NCI-H128 (cell line): ENCODE measurements at regions not wholly inside any gene's neighbourhood (a gene's known extent, or its start where the extent isn't known, plus 50 kb on each side); places are given as distances from the start of the nearest gene placed in this dataset.
"Not testable (repeated sequence)": the region's sequence is repeated elsewhere in the genome, so short reads cannot be mapped to it uniquely, and the experiment has no call there.

Experiments
- DNase-seq: peaks from one replicate; lab custom pipeline; 2025; ENCODE audit not compliant: unreplicated experiment; lab: John Stamatoyannopoulos, UW

DNA sequence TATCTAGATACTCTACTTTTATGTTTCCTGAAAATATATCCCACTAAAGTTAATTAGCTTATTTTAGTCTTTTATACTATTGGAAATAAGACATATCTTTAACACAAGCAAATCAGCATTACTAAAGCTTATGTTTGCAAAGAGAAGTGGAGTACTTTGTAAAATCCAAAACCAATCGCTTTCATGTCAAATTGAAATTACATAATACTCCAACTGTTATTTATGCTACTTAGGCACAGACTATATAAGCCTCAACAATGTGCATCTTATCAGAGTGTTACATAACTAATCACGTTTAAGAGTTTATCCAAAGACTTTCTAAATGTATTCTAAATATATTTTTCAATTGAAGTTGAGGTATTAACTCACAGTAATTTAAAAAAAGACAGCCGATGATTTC is 200.0 kb downstream of the PCDH20 start:
- no peak for DNase-seq

DNA sequence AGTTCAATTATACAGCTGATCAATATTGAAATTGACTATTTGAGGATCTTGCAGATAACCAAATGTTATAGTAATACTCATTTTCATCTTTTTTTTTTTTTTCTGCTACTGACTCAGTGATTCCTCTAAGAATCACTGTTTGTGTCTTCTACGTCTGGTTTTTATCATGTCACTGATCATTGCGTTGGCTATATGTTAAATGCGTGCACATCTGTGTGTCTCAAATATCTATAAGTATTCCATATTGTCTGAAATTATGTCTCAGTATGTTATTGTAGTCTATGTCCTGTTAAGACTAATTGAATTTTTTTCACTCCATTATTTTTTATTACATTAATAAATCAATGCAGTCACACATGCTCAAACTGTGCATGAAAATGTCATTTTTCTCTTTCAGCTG is 200.5 kb downstream of the PCDH20 start:
- DNase-seq: no peak

DNA sequence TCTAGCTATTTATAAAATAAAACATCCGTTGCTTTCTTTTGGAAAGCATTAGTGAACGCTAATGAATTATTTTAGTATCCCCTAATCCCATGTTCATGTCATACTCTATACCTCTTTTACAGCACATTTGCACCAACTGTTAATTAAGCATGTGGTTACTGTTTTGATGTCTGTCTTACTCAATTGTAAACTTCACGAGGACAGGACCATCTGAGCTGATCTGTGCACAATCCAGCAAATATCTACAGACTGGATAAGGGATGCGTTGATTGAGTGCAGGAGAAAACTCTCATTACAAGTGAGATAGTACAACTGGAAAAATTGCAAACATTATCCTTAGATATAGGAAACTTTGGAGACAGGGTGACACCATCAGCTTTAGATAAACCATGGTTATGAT is 201.1 kb downstream of the PCDH20 start:
- no peak for DNase-seq

DNA sequence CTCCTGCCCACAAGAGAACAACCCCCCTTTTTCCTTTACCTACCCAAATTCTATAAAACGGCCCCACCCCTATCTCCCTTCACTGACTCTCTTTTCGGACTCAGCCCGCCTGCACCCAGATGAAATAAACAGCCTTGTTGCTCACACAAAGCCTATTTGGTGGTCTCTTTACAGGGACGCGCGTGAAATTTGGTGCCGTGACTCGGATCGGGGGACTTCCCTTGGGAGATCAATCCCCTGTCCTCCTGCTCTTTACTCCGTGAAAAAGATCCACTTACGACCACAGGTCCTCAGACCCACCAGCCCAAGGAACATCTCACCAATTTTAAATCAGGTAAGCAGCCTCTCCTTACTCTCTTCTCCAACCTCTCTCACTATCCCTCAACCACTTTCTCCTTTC is 209.8 kb downstream of the PCDH20 start:
- DNase-seq: not testable (repeated sequence)

DNA sequence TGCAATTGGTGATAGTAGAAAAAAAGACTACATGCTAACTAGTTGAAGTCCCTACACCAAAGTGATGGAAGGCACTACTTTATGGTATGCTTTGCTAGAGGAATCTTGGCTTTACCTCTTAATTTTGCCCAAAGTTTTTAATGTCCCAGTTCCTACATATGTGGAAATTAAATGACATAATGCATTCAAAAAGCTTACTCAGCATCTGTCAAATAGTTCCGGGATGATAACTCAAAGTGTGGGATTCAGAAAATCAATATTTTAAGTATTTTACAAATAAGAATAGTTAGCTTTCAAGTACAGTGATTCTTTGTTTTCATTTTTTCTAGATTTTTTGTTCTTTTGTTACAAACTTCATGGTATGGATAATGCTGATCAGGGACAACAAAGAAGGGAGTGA is 211.6 kb downstream of the PCDH20 start:
- no peak for DNase-seq

DNA sequence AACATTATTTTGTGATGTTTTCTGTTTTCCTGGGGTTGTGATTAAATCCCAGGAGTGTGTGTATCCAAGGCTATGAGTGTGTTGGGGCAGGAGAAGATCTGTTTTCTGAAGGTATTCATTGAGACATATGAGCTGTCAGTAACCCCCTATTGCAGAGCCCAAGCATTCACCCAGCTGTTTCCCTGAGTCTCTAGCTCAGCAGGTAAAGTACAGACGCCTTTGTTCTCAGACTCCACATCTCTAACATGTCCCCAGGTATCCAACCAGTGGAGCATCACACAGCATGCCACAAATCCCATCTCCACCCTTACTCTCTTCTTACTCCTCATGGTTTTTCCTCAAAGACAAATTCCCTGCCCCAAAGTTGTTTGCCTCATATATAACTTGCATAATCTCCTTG is 213.6 kb downstream of the PCDH20 start:
- DNase-seq: no peak

DNA sequence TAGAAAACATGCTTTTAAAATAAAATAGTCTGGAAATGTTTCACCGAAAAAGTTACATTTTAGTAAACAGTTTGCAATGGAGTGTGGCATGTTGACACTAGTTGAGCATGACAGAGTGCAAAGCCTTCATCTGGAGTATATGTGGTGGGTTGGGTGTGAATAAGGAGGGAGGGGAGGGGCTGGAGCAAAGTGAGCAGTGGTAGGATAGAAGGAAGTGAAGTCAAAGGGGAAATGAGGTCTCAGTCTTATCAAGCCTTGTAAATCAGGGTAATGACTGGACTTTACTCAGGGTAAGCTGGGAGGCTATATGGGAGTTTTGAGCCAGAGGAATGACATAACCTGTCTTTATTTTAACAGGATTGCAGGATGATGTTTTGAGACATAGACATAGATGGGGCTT is 222.8 kb downstream of the PCDH20 start:
- DNase-seq: no peak

DNA sequence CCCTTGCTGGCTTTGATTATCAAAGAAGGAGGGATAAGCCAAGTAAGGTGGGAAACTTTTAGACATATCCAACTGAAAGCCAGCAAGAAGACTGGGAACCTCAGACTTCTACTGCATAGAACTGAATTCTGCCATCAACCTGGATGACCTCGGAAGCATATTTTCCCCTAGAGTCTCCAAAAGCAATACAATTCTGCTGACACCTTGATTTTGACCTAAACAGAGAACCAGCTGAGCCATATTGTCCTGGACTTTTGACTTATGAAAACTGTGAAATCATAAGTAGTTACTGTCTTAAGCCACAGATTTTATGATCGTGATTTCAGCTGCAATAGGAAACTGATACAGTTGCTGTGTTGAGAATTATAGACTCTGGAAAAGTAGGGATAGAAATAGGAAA is 227.6 kb downstream of the PCDH20 start:
- DNase-seq: no peak

DNA sequence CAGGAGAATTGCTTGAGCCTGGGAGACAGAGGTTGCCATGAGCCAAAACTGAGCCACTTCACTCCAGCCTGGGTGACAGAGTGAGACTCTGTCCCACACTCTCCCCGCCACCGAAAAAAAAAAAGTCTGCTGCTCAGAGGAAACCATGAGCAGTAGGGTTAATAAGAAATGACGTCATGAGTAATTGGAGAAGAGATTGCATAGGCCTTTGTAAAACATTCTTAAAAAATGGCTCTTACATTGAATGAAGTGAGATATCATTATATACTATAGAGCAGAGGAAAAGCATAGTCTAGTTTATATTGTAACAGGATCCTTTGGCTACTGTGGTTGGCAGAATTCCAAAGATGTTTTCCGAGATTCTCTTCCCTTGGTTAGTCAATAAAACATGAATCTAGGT is 228.2 kb downstream of the PCDH20 start:
- DNase-seq: no peak

DNA sequence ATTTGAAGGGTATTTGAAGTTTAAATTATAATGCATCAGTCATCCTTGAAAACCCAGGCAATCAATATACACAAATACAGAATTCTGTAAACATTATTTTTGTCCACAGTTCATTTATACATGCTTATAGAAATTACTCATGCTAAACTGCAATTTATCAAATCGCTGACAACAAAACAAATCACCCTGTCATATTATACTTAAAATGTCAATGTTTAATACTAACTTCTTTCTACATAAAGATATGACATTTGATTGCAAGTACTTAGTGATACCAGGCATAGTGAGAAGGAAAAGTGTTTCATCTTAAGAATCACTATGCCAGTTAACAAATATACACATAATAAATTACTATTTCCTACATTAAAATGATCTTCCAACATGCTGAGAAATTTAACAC is 232.0 kb downstream of the PCDH20 start:
- DNase-seq: no peak

DNA sequence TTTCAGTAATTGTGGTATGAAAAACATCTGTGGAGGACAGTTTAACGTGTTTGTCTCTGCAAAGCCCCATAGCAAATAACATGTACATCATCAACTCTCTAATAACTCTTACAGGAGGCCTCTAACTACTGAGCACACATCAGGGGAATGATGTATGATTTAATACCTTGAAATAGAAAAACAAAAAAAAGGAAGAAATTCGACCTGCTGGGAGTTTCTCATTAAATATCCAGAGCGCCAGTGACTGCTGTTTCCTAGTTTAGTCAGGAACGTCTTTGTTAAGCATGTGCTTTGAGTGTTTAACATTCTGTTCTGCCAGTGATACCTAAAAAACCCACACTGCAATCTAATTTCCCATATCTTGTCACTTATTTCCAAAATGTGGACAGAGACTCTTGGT is 235.4 kb downstream of the PCDH20 start:
- DNase-seq: no peak

DNA sequence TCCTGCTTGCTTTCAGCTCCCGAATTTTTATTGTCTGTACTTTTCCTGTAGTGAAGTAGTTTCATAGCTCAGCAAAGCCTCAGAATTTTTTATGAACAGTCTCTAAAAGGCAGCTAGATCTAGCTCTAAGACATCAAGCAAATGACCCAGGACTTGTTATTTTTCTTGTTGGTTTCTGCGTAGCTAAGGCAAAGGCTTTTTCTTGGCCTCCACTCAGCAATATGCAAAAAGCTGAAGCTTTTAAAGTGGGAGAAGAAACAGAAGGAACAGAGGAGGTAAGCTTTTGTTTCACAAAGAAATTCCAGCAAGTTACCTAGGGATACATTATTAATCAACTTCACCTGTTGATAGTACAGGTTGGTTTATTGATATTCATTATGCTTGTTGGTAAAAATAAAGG is 235.9 kb downstream of the PCDH20 start:
- DNase-seq: no peak

DNA sequence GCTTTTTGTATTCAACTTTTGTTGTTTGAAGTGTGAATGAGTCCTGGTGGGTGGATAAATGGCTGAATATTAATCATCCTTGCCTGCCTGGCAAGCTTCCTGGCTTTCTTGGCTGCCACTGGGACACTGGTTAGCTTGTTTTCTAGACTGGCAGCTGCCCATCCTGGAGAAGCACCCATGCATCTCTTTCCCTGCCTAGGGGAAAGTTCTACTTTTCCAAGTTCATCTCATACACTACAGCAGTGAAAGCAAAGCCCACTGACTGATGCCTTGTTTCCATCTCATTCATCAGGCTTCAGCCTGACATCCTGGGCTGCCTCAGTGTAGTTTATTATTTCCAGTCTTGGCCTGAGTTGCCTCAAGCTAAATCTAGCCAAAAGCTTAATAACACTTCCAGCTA is 244.8 kb downstream of the PCDH20 start:
- DNase-seq: no peak

DNA sequence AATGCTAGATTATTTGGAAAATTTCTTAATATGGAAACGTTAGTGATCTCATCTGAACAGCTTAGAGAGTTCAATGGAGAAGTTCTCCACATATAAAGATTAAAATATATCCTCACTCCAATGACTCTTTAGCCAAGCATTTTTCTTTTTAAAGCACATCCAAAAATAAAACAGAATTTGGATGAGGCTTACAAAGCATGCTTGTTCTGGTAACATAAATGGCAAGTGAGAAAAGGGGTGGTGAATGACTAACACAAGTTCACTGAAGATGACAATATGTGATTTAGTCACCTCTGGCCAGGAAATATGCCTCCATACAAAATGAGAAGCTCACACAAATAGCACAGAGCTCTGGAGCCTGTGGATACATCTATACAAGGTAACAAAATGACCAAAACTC is 253.0 kb downstream of the PCDH20 start:
- no peak for DNase-seq

DNA sequence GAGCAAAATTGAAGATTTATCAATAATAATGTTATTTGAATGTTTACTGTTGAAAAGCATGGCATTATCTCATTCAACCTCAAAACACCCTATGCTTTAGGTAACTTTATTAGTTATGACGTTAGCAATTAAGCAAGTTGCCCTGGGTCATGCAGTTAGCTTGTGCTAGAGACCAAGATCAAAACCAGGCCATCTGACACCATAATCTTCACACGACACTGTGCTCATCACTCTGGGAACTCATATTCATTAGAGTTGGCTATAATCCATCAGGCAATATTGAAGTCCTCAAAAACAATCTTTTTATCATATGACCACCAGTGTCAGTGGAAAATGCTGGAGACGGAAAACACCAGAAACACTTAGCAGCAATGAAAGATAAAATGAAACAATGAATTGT is 253.5 kb downstream of the PCDH20 start:
- DNase-seq: no peak

DNA sequence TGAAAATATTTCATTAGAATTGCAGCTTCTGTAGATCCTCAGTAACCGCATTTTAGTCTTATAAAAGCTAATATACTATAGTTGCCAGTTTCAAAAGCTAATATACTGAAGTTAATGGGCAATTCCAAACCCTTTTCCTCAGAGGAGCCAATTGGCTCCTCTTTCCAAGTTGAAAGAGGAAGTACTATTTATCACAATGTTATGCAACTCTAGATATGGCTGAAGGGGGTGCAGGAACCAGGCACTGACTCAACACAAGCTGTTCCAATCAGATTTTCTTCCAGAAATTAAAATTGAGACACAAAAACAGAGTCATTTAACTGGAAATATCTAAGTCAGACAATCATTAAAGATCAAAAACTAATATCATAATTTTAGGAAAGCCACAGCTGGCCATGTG is 258.9 kb downstream of the PCDH20 start:
- DNase-seq: no peak

DNA sequence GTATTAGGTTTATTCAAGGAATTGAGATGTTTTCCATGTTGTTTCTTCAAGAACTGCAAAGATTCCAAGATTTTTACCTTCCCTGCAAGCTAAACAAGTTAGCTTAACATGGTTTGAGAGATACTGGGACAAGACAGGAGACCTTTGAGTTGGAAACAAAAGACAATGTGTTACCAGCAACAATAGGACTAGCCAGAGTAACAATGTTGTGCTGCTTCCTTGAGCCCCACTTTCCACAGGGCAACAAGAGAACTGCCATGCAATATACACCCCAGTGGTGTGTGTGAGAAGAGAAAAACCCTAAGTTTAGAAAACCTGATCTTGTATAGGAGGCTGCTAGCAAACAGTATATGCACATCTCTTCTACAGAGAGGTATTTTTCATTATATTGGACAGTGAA is 264.6 kb downstream of the PCDH20 start:
- DNase-seq: no peak

DNA sequence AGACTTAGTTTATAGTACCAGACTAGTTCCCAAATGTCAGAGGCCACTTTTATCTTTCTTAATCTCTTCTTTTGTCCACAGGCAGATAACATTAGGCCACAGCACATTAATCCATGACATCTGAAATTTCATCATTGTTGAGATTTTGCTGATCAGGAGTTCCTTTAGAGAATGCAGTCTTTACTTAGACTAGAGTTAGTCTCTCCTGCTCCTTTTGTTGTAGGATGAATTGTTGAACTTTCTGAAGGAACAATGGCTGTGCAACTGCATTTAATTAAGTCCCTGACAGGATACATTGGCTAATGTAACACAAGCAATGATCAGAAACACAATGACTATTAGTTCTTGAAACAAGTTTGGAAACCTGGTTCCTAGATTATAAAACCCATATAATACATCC is 266.3 kb downstream of the PCDH20 start:
- DNase-seq: no peak

DNA sequence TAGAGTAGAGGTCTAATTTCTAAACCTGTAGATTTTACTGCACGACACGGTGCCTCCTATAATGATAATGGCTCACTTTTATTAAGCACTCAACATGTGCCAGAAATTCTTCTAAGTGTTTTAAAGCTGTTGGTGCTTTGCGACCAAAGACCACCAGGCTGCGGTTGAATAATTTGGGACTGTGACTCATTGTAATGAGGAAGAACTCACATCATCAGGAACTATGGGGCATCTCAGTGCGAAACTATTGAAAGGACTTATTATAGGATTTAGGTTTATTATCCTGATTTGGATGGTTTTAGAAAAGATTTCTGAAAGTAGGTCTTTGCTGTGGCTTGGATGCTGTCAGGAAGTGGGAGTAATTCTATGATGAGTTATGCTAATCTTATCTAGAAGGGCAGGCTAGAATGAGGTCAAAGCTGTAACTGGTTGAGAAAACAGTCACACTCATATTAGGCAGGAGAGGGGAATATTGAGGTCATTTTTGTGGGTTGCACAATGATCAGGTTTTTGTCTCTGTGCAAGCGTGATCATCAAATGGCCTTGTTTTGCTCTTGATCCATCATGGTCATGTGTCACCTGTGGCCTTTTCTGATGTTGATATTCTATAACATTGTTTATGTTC is 266.8 kb downstream of the PCDH20 start:
- no peak for DNase-seq

DNA sequence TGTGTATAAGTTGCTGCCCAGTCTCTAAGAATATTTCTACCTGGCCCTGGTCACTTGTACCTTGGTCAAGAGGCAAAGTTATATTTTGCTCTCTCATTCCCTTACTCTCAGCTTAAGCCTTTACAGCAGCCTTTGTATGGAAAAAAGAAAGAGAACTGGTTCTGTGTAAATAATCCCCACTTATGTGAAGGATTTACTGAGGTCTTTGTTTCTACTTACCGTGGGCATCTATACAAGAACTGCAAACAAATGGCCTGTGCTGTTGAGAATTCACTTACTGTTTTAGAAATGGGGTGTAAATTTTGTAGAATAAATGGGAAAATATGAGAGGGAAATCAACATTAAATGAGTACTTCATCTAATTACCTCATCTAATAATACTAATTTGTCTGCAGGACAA is 267.4 kb downstream of the PCDH20 start:
- DNase-seq: no peak

DNA sequence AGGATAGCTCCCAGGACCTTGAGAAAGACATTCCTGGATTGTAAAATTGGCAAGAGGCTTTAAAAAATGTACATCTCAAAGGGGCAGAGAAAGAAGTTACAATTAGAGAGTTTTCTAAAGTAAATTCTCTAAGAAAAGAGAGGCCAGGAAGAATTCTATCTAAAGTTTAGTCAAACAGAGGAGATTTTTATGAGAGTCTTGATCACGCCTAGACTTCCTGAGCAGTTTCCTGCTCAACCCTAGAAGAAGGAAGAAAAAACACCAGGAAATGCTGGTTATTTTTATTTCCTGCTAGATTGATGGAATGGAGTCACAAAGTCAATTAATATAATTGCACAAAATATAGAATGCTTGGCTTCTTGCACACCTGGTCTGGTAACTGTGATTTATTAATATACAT is 269.1 kb downstream of the PCDH20 start:
- DNase-seq: no peak

DNA sequence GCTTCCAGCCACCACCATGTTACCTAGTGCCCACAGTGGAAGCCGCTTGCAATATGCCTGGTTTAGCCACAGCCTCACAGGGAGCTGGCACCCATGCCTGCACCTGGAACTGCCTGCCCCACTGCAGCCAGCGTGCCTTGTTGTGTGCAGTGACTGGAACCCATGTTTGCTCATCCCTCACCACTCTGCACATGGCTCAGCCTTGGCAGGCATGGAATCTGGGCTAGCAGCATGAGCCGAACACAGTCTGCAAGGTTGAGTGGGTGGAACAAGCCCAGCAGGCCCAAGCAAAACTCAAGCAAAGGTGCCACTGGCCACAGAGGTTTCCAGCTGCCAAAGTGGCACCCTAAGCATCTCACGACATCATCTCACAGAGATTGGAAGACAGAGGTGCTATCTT is 269.5 kb downstream of the PCDH20 start:
- DNase-seq: no peak

DNA sequence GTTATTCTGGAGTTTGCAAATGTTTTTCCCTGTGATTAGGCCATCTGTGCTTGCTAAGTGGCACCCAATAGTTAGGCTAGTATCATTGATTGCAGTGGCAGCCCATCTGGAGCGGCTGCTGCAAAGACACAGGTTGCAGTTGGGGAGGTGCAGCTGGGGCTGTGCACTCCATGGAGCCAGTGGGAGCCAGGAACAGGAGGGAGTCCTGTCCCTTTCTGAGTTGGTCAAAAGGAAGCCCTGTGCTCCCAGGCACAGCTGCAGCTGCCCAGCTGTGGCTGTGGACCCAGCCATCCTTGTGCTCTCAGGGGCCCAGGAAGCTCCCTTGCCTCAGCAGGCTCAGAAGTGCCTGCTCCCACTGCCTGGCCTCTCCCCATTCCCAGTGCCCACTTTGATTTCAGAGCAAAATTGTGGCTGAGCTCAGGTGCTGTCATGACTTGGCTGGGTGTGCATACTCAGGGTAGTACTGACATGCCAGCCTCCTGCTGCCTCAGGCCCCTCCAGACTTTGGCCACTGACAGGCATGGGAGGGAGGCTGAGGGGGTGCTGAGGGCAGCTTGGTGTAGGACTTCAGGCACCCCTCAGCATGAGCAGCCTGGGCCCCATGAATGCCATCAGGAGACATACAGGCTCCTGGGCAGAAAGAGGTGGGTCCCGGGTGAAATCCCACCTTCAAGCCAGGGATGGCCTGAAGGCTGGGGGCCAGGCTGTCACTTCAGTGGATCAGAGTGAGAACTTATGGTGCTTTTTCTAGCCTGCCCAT is 270.6 kb downstream of the PCDH20 start:
- DNase-seq: no peak
